GM12873 (cell line): ENCODE measurements at regions not wholly inside any gene's neighbourhood (a gene's known extent, or its start where the extent isn't known, plus 50 kb on each side); places are given as distances from the start of the nearest gene placed in this dataset.

Source experiments
- TF ChIP-seq, protein P1 (sequence below): IDR thresholded peaks from 2 replicates; pipeline ENCODE4 v1.5.1; 2012; ENCODE audit warnings: low read depth, mild to moderate bottlenecking, moderate library complexity, low read length, control low read depth; ENCODE audit not compliant: insufficient read depth; ENCODE audit errors: missing control alignments

DNA sequence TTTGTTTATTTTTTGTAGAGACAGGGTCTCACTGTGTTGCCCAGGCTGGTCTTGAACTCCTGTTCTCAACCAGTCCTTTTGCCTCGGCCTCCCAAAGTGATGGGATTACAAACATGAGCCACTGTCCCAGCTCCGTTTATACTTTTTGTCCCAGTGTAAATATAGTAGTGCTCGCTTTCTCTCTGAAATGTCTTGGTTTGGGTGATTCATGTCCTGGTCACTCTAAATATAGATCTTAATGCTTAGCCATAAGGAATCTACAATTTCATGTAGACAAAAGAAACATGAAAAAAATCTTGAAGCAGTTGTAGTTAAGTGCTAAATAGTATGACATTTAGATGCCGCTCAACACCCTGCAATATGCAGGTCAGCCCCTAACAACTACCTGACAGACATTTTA, 126.9 kb downstream of the KATNIP start:
- TF ChIP-seq, protein P1, sequence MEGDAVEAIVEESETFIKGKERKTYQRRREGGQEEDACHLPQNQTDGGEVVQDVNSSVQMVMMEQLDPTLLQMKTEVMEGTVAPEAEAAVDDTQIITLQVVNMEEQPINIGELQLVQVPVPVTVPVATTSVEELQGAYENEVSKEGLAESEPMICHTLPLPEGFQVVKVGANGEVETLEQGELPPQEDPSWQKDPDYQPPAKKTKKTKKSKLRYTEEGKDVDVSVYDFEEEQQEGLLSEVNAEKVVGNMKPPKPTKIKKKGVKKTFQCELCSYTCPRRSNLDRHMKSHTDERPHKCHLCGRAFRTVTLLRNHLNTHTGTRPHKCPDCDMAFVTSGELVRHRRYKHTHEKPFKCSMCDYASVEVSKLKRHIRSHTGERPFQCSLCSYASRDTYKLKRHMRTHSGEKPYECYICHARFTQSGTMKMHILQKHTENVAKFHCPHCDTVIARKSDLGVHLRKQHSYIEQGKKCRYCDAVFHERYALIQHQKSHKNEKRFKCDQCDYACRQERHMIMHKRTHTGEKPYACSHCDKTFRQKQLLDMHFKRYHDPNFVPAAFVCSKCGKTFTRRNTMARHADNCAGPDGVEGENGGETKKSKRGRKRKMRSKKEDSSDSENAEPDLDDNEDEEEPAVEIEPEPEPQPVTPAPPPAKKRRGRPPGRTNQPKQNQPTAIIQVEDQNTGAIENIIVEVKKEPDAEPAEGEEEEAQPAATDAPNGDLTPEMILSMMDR, result no peak

DNA sequence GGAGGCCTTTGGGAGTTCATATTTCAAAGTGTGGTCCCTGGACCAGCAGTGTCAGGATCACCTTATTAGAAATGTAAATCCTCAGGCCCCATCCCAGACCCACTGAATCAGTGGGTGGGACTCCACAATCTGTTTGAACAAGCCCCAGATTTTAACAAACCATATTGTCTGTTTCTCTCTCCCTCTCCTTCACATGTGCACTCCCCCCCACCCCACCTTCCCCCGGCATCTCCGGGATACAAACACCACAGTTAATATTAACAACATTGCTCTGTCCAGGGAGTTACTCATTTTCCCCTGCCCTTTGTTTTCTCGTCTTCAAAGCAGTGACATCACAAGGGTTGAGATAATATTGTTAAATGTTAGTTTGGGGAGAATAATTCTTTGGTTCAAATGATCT, 127.3 kb downstream of the KATNIP start:
- TF ChIP-seq, protein P1, result no peak

DNA sequence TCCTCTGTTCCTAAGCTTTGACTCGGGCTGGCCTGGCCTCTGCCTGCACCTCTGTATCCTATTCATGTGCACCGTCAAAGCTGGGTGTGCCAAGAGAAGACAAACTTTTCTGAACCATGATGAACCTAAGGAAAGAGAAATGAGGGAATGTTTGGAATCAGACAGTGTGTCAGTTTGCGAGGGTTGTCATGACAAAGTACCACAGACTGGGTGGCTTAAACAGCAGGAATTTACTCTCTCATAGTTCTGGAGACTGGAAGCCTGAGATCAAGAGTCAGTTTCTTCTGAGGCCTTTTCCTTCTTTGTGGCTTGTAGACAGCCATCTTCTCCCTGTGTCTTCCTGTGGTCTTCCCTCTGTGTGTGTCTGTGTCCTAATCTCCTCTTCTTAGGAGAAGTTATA, 129.0 kb downstream of the KATNIP start:
- TF ChIP-seq, protein P1, result no peak

DNA sequence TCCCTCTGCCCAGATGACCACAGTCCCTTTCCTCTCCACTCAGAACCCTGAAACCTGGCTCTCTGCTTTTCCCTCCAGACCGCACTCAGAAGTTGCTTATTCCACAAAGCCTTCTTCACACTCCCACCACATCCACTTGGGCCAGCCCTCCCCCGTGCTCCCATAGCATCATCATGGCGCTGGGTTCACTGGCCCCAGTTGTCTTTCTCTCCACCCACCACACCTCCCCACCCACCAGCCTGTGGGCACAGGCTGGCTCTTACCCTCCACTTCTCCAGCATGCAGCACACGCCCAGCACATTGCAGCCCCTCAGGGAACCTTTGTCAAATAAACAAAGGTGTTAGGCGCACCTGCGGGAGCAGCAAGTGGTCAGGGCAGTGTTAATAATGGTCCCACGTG, 130.0 kb downstream of the KATNIP start:
- TF ChIP-seq, protein P1, result no peak

DNA sequence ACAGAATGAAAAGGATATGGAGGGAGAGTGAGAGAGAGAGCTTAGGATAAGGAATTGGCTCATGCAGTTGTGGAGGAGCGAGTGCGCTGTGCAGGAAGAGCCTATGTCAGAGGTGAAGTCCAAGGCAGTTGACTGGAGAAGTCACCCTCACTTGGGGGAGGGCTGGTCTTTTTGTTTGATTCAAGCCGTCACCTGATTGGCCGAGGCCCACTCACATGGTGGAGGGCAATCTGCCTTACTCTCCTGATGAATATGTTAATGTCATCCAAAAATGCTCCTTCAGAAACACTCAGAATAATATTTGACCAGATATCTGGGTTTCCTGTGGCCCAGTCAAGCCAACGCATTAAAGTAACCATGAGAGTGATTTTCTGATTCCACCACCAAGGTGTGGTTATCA, 131.7 kb downstream of the KATNIP start:
- TF ChIP-seq, protein P1, result no peak

DNA sequence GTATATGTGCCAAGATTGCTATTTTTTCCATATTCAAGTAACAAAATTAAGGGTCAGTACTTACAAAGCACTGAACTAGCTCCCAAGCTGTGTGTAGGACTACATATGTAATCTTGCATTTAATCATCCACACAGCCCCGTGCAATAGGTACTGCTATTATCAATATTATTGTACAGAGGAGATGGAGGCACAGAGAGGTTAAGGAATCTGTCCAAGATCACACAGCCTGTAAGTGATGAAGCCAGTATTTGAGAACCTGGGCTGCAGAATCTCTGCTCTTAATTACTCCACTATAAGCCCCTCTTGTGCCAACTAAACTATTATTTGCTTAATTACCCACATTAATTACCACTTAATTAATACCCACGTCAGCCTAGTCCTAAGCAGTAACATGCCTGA, 134.1 kb downstream of the KATNIP start:
- TF ChIP-seq, protein P1, result no peak

DNA sequence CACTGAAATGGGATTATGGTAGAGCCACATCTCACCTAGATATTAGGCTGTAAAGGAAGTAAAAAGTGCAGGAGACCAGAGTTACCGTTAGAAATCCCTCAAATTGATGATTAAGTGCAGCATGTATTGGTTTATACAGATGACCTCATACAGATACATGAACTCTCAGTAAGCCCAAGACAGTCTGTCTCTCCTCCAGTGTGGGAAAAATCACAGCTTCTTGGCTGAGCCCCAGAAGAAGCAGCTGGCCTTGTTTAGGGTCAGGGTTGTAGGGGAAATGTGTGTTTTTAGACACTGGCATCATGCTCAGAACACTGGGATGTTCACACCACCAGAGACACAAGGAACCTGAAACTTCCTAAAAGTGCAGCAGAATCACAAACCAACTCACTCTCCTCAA, 135.9 kb downstream of the KATNIP start:
- TF ChIP-seq, protein P1, result no peak
